ENCODE measurements at regions not wholly inside any gene's neighbourhood (a gene's known extent, or its start where the extent isn't known, plus 50 kb on each side); places are given as distances from the start of the nearest gene placed in this dataset.

DNA sequence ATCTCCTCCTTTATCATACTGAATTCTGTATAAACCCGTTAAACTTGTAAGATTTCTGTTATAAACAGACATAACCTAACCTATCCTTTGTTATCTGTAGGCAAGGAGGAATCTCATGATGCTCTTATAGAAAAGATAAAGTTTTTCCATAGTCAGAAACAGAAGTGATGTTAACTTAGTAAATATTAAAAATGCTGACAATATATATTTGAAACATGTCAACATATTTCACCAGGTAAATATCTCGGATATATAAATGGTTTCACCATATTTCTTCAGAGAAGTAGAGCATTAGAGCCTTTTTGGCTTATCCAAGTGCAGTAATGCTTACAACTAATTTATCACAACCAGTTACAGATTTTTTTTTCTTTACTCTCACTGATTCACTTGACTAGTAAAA is 625.9 kb downstream of the PDHA2 start:
- DNase-seq (no peak), ATAC-seq (no peak)
- intact Hi-C loops (cut with micrococcal nuclease) = no loop called here
- TF ChIP-seq, protein P1, sequence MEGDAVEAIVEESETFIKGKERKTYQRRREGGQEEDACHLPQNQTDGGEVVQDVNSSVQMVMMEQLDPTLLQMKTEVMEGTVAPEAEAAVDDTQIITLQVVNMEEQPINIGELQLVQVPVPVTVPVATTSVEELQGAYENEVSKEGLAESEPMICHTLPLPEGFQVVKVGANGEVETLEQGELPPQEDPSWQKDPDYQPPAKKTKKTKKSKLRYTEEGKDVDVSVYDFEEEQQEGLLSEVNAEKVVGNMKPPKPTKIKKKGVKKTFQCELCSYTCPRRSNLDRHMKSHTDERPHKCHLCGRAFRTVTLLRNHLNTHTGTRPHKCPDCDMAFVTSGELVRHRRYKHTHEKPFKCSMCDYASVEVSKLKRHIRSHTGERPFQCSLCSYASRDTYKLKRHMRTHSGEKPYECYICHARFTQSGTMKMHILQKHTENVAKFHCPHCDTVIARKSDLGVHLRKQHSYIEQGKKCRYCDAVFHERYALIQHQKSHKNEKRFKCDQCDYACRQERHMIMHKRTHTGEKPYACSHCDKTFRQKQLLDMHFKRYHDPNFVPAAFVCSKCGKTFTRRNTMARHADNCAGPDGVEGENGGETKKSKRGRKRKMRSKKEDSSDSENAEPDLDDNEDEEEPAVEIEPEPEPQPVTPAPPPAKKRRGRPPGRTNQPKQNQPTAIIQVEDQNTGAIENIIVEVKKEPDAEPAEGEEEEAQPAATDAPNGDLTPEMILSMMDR (IDR thresholded peaks at IDR 0.05) = no peak
- ChIA-PET POLR2A (no interaction called here), CTCF (no interaction called here)
- no peaks in the 10 kb centered on the region for H3K27me3 Mint-ChIP-seq
- H3K4me1 Mint-ChIP-seq (ENCODE audit: low read depth) = no peaks in the 10 kb centered on the region
- H3K4me3 Mint-ChIP-seq = no peak overlapping the region
- peaks cover 15% of the 10 kb centered on the region for H3K9me3 Mint-ChIP-seq
- no peak overlapping the region for H3K27ac Mint-ChIP-seq
- no peaks in the 10 kb centered on the region for H3K36me3 Mint-ChIP-seq (ENCODE audit: low read depth)

DNA sequence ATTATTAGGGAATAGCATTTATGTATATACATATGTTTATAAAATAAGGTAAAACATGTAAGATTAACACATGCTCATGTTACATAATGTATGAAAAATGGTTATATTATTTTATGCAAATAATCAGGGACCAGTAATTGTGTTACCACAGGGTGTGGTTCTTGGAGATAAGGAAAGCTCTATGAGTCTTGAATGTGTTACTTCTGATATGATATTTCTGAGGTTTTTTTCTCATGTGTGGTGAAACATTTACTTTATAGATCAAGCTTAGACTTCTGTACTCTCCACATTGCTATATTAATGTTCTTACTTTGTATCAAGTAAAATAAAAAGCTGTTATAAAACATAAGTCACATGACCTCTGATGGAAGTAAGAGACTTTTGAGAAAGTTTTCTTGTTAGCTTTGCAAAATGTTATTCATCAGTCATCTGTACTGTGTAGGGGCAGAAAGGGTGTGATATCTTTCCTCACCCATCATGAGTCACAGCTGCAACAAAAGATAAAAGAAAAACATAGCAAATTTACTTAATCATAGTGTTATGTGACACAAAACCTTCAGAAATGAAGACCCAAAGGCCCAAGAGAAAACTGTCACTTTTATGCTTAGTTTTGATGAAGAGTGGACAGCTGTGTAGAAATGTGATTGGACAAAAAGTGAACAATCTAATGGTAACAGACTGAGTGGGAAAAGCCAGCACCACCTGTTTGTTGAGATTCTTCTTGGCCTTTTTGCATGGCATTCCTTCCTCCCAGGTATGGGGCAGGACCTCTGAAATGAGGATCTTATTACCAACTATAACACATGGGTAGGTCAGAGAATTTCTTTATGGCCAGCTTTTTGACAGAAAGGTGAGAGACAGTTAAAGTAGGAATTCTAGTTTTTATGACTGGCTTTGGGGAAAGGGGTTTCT is 632.3 kb downstream of the PDHA2 start:
- intact Hi-C loops (cut with micrococcal nuclease) = no loop called here
- Mint-ChIP-seq H3K36me3 (ENCODE audit: low read depth) (no peaks in the 10 kb centered on the region), H3K9me3 (peaks cover 12% of the 10 kb centered on the region), H3K4me1 (ENCODE audit: low read depth) (no peaks in the 10 kb centered on the region), H3K4me3 (no peak overlapping the region), H3K27ac (no peak overlapping the region), H3K27me3 (no peaks in the 10 kb centered on the region)
- CTCF ChIA-PET = no interaction called here
- ATAC-seq (no peak), DNase-seq (no peak)
- TF ChIP-seq, protein P1 (IDR thresholded peaks at IDR 0.05) = no peak
- POLR2A ChIA-PET = no interaction called here

DNA sequence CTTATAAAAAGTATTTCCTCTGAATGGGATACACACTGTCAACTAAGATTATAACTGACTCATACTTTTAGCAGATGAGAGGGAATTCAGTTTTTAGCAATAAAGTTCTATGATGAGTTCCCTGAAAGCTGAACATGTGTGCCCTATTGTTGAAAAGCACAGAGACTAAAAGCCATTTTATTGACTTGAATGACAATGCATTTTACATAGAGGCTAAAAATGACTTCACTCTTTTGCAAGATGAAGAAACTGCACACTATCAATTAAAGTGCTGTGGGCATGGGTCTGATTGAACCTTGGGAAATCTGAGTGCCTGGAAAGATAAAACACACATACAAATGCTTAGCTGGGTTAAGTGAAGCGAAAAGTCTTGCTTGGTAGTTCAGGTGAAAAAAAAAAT is 633.4 kb downstream of the PDHA2 start:
- TF ChIP-seq, protein P1 (IDR thresholded peaks at IDR 0.05) = no peak
- ChIA-PET CTCF (no interaction called here), POLR2A (no interaction called here)
- Mint-ChIP-seq H3K27ac (no peak overlapping the region), H3K4me3 (no peak overlapping the region), H3K27me3 (no peaks in the 10 kb centered on the region), H3K9me3 (peaks cover 12% of the 10 kb centered on the region), H3K4me1 (ENCODE audit: low read depth) (no peaks in the 10 kb centered on the region), H3K36me3 (ENCODE audit: low read depth) (no peaks in the 10 kb centered on the region)
- ATAC-seq (no peak), DNase-seq (no peak)
- intact Hi-C loops (cut with micrococcal nuclease) = no loop called here

DNA sequence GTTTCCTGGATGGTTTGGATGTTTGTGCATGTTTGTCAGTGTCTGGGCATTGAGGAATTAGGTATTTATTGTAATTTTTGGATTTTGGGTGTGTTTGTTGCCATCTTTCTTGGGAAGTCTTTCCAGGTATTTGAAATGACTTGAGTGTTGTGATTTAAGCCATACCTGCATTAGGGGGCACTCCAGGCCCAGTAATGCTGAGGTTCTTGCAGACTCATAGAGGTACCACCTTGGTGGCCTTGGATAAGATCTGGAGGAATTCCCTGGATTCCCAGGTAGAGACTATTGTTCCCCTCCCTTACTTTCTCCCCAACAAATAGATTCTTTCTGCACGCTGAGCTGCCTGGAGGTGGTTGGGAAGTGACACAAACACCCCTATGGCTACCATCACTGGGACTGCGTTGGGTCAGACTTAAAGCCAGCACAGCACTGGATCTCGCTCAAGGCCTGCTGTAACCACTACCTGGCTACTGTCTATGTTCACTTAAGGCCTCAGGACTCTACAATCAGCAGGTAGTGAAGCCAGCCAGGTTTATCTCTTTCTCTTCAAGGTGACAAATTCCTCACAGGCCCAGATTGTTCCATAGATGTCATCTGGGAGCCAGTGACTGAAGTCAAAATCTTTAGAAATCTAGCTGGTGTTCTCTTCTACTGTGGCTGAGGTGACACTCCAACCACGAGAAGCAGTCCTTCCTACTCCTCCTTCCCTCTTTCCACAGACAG is 643.6 kb downstream of the PDHA2 start:
- H3K4me1 Mint-ChIP-seq (ENCODE audit: low read depth) = no peaks in the 10 kb centered on the region
- intact Hi-C loops (cut with micrococcal nuclease) = no loop called here
- H3K4me3 Mint-ChIP-seq = no peak overlapping the region
- H3K9me3 Mint-ChIP-seq = peaks cover 3% of the 10 kb centered on the region
- H3K27me3 Mint-ChIP-seq = no peaks in the 10 kb centered on the region
- no peaks in the 10 kb centered on the region for H3K36me3 Mint-ChIP-seq (ENCODE audit: low read depth)
- no peak overlapping the region for H3K27ac Mint-ChIP-seq
- no peak for DNase-seq
- ATAC-seq = no peak
- TF ChIP-seq, protein P1 (IDR thresholded peaks at IDR 0.05) = no peak
- POLR2A ChIA-PET = no interaction called here
- CTCF ChIA-PET = no interaction called here

DNA sequence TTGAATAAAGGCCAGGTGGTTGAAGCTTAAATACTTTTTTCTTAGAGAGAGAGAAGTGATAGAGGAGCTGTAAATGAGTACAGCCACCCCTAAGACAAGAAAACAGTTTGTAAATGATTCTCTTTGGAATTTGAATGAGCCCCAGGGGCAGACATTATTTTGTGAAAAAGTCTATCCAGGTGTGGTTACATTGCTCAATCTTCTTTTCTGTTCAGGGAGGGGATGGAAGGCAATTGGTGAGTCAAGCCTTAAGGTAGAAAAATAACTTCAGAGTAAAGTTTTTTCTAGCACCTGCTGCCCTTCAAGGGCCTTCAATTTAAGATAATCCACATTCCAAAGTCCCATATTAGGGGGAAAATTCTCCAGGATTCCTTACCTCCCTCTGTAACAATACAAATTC is 646.7 kb downstream of the PDHA2 start:
- no peak for DNase-seq
- no peak overlapping the region for H3K27ac Mint-ChIP-seq
- peaks cover 5% of the 10 kb centered on the region for H3K9me3 Mint-ChIP-seq
- no peaks in the 10 kb centered on the region for H3K36me3 Mint-ChIP-seq (ENCODE audit: low read depth)
- intact Hi-C loops (cut with micrococcal nuclease) = no loop called here
- H3K27me3 Mint-ChIP-seq = no peaks in the 10 kb centered on the region
- TF ChIP-seq, protein P1 (IDR thresholded peaks at IDR 0.05) = no peak
- H3K4me1 Mint-ChIP-seq (ENCODE audit: low read depth) = no peaks in the 10 kb centered on the region
- ChIA-PET CTCF (no interaction called here), POLR2A (no interaction called here)
- ATAC-seq = no peak
- H3K4me3 Mint-ChIP-seq = no peak overlapping the region
